ENCODE measurements at regions not wholly inside any gene's neighbourhood (a gene's known extent, or its start where the extent isn't known, plus 50 kb on each side); places are given as distances from the start of the nearest gene placed in this dataset.
"Not testable (repeated sequence)": the region's sequence is repeated elsewhere in the genome, so short reads cannot be mapped to it uniquely, and the experiment has no call there.

- no peak for DNase-seq (ENCODE audit: low read depth)
- TF ChIP-seq CTCF (conservative IDR thresholded peaks at IDR 0.05; ENCODE audit: low read depth, low read length): no peak
- no peak overlapping the region for H3K4me3 ChIP-seq (ENCODE audit: low read depth, low read length)
Measured at GRCh38 chr12:90562671-90563070, 392.3 kb downstream of the CCER1 start.

- no peak overlapping the region for H3K4me3 ChIP-seq (ENCODE audit: low read depth, low read length)
- TF ChIP-seq CTCF (conservative IDR thresholded peaks at IDR 0.05; ENCODE audit: low read depth, low read length): no peak
Measured at GRCh38 chr12:90548595-90548994, 406.4 kb downstream of the CCER1 start.

GRCh38 chr12:90546511-90546910 lies 408.5 kb downstream of the CCER1 start:
- no peak for TF ChIP-seq CTCF (conservative IDR thresholded peaks at IDR 0.05; ENCODE audit: low read depth, low read length)
- no peak for DNase-seq (ENCODE audit: low read depth)
- H3K4me3 ChIP-seq (ENCODE audit: low read depth, low read length): no peak overlapping the region

More at GRCh38 chr12:90548595-90548994, 406.4 kb downstream of the CCER1 start:
- DNase-seq (ENCODE audit: low read depth): no peak

DNA sequence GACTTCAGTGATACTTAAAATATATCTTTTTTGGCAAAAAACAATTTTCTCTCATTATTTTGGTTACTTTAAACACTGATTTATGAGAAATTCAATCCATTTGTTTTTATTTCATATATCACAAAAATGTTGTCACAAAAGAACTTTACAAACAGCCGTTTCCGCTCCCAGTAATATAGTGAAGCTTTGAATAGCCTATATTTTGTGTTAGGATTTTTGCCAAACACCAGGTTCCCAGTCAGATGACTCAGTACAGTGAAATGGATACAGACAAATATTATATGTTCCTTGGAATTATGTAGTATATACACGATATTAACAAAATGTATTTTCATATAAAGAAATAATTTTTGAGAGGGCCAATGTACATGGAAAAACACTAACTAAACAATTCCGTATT lies 411.1 kb downstream of the CCER1 start:
- TF ChIP-seq CTCF (conservative IDR thresholded peaks at IDR 0.05; ENCODE audit: low read depth, low read length): no peak
- DNase-seq (ENCODE audit: low read depth): no peak
- H3K4me3 ChIP-seq (ENCODE audit: low read depth, low read length): no peak overlapping the region

GRCh38 chr12:90543374-90543773 lies 411.6 kb downstream of the CCER1 start:
- H3K4me3 ChIP-seq (ENCODE audit: low read depth, low read length): no peak overlapping the region
- no peak for DNase-seq (ENCODE audit: low read depth)
- TF ChIP-seq CTCF (conservative IDR thresholded peaks at IDR 0.05; ENCODE audit: low read depth, low read length): no peak

DNA sequence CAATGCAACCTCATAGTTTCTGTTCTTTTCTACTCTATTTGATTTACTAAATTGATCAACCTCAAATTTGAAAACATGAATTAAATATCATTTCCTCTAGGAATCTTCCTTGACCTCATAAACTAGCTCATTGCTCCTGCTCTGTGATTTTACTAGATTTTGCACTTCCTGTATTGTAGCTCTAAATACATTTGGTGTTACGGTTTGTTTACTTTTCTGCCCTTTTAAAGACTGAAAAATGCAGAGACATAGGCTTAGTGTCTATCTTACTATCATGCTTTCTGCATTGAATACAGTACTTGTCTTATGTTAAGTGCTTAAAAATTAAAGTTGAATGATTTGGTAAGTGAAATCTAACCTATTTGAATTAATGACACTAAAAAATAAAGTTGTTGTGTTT lies 412.1 kb downstream of the CCER1 start:
- not testable (repeated sequence) for DNase-seq (ENCODE audit: low read depth); H3K4me3 ChIP-seq (ENCODE audit: low read depth, low read length)

DNA sequence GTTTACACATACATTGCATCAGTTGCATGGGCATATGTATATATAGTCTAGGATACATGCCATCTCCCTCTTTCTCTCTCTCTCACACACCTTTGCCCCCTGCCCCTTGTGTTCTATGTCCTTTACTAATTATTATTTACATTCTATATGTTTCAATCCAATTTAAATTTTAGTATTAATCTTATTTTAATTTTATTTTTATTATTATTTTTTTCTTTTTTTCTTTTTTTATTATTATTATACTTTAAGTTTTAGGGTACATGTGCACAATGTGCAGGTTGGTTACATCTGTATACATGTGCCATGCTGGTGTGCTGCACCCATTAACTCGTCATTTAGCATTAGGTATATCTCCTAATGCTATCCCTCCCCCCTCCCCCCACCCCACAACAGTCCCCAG lies 421.1 kb downstream of the CCER1 start:
- not testable (repeated sequence) for H3K4me3 ChIP-seq (ENCODE audit: low read depth, low read length); DNase-seq (ENCODE audit: low read depth)

- no peak for TF ChIP-seq CTCF (conservative IDR thresholded peaks at IDR 0.05; ENCODE audit: low read depth, low read length)
- DNase-seq (ENCODE audit: low read depth): no peak
- no peak overlapping the region for H3K4me3 ChIP-seq (ENCODE audit: low read depth, low read length)
Measured at GRCh38 chr12:90520002-90520734, 434.8 kb downstream of the CCER1 start.

Measured in epithelial cell of proximal tubule (primary cell).